Ishikawa (cell line): ENCODE measurements at regions not wholly inside any gene's neighbourhood (a gene's known extent, or its start where the extent isn't known, plus 50 kb on each side); places are given as distances from the start of the nearest gene placed in this dataset.

Experiments used
- CEBPB ChIP-seq: IDR thresholded peaks from 2 replicates; pipeline ENCODE4 v1.6.1; 2012
- CREB1 ChIP-seq: IDR thresholded peaks from 2 replicates; pipeline ENCODE4 v1.6.1; 2012; ENCODE audit warnings: low read depth
- EP300 ChIP-seq: IDR thresholded peaks from 2 replicates; pipeline ENCODE4 v1.6.1; 2012; ENCODE audit warnings: borderline replicate concordance
- RAD21 ChIP-seq: IDR thresholded peaks from 2 replicates; pipeline ENCODE4 v1.6.1; 2012; ENCODE audit warnings: low read depth
- TCF12 ChIP-seq: IDR thresholded peaks from 2 replicates; pipeline ENCODE4 v1.6.1; 2012; ENCODE audit warnings: low read depth
- TEAD4 ChIP-seq: IDR thresholded peaks from 2 replicates; pipeline ENCODE4 v1.6.1; 2012
- YY1 ChIP-seq: IDR thresholded peaks from 2 replicates; pipeline ENCODE4 v1.6.1; 2012; ENCODE audit warnings: low read depth
- TF ChIP-seq, protein P1 (sequence below): IDR thresholded peaks from 2 replicates; pipeline ENCODE4 v1.6.1; 2012
- TF ChIP-seq, protein P2 (sequence below): IDR thresholded peaks from 2 replicates; pipeline ENCODE4 v1.6.1; 2012; ENCODE audit warnings: low read depth, mild to moderate bottlenecking

DNA sequence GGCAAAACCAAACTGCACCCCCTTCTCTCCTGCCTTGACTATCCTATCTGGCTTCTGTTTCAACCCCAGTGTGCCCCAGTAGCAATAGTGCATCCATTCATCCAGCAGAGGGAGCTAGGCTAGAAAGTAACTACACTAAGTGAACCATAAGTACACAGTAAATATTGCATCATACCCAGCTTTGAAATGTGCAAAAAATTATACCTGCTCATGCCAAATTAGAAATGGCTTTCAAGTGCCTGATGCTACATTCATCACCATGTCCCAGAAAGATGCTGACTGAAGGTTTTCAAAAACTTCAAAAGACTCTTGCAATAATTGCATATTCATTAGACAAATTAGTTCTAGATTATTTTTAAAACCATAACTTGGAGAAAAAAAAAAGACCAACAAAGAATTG, 153.5 kb downstream of the PRELID2 start:
- TF ChIP-seq CREB1 (no peak), CEBPB (peak; percentile 98), TEAD4 (no peak), YY1 (no peak), TCF12 (no peak), EP300 (no peak), RAD21 (peak; percentile 73)
- TF ChIP-seq, protein P1, sequence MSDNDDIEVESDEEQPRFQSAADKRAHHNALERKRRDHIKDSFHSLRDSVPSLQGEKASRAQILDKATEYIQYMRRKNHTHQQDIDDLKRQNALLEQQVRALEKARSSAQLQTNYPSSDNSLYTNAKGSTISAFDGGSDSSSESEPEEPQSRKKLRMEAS = no peak
- TF ChIP-seq, protein P2, sequence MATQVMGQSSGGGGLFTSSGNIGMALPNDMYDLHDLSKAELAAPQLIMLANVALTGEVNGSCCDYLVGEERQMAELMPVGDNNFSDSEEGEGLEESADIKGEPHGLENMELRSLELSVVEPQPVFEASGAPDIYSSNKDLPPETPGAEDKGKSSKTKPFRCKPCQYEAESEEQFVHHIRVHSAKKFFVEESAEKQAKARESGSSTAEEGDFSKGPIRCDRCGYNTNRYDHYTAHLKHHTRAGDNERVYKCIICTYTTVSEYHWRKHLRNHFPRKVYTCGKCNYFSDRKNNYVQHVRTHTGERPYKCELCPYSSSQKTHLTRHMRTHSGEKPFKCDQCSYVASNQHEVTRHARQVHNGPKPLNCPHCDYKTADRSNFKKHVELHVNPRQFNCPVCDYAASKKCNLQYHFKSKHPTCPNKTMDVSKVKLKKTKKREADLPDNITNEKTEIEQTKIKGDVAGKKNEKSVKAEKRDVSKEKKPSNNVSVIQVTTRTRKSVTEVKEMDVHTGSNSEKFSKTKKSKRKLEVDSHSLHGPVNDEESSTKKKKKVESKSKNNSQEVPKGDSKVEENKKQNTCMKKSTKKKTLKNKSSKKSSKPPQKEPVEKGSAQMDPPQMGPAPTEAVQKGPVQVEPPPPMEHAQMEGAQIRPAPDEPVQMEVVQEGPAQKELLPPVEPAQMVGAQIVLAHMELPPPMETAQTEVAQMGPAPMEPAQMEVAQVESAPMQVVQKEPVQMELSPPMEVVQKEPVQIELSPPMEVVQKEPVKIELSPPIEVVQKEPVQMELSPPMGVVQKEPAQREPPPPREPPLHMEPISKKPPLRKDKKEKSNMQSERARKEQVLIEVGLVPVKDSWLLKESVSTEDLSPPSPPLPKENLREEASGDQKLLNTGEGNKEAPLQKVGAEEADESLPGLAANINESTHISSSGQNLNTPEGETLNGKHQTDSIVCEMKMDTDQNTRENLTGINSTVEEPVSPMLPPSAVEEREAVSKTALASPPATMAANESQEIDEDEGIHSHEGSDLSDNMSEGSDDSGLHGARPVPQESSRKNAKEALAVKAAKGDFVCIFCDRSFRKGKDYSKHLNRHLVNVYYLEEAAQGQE = no peak
